Neural cell (in vitro differentiated cells): ENCODE measurements at regions not wholly inside any gene's neighbourhood (a gene's known extent, or its start where the extent isn't known, plus 50 kb on each side); places are given as distances from the start of the nearest gene placed in this dataset.

Experiments
- EP300 ChIP-seq: fragments of 450-650 bp; conservative IDR thresholded peaks from 2 replicates; pipeline ENCODE4 v1.6.1; 2014; ENCODE audit warnings: antibody characterized with exemption, mild to moderate bottlenecking, moderate library complexity; ENCODE audit not compliant: poor library complexity, severe bottlenecking
- RAD21 ChIP-seq: fragments of 450-650 bp; conservative IDR thresholded peaks from 2 replicates; pipeline ENCODE4 v1.6.1; 2014; ENCODE audit warnings: antibody characterized with exemption, mild to moderate bottlenecking, moderate library complexity
- TAF1 ChIP-seq: IDR thresholded peaks from 2 replicates; pipeline ENCODE4 v1.6.1; 2012; ENCODE audit warnings: low read depth
- TF ChIP-seq, protein P1 (sequence below): fragments of 450-650 bp; IDR thresholded peaks from 2 replicates; pipeline ENCODE4 v1.5.1; 2014; ENCODE audit warnings: antibody characterized with exemption, mild to moderate bottlenecking, moderate library complexity; ENCODE audit not compliant: poor library complexity, severe bottlenecking

GRCh38 chr12:108424026-108424425 lies 84.9 kb upstream of the CMKLR1 start:
- no peak for TF ChIP-seq TAF1
- TF ChIP-seq, protein P1, sequence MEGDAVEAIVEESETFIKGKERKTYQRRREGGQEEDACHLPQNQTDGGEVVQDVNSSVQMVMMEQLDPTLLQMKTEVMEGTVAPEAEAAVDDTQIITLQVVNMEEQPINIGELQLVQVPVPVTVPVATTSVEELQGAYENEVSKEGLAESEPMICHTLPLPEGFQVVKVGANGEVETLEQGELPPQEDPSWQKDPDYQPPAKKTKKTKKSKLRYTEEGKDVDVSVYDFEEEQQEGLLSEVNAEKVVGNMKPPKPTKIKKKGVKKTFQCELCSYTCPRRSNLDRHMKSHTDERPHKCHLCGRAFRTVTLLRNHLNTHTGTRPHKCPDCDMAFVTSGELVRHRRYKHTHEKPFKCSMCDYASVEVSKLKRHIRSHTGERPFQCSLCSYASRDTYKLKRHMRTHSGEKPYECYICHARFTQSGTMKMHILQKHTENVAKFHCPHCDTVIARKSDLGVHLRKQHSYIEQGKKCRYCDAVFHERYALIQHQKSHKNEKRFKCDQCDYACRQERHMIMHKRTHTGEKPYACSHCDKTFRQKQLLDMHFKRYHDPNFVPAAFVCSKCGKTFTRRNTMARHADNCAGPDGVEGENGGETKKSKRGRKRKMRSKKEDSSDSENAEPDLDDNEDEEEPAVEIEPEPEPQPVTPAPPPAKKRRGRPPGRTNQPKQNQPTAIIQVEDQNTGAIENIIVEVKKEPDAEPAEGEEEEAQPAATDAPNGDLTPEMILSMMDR = no peak
- TF ChIP-seq EP300 = no peak
- no peak for TF ChIP-seq RAD21
